Coronary artery (tissue), 2 donors: ENCODE measurements at regions not wholly inside any gene's neighbourhood (a gene's known extent, or its start where the extent isn't known, plus 50 kb on each side); places are given as distances from the start of the nearest gene placed in this dataset.

Source experiments
- DNase-seq: peaks from one replicate; pipeline ENCODE4 v3.0.0-alpha.2; 2017; ENCODE audit warnings: low spot score
- H3K27ac ChIP-seq, 2 donors: fragments of 200-600 bp; sonication (generic); one replicate each; pipeline ENCODE4 v1.5.1; 2016 to 2019
- H3K4me3 ChIP-seq: fragments of 200-600 bp; sonication (generic); 2 replicates; pipeline ENCODE4 v1.5.1; 2016; ENCODE audit warnings: mild to moderate bottlenecking, moderate library complexity
- CTCF ChIP-seq: fragments of 200-600 bp; sonication (generic); IDR thresholded peaks from one replicate; pipeline ENCODE4 v1.5.1; 2019; ENCODE audit warnings: antibody characterized with exemption

- H3K27ac ChIP-seq = no peak overlapping the region
- TF ChIP-seq CTCF = no peak
- DNase-seq = no peak
- no peak overlapping the region for H3K4me3 ChIP-seq
These were observed 147.6 kb downstream of the SP3 start for GRCh38 chr2:173817582-173817981.

GRCh38 chr2:173818285-173818684 is 146.9 kb downstream of the SP3 start:
- DNase-seq = no peak
- Histone ChIP-seq H3K27ac (no peak overlapping the region), H3K4me3 (no peak overlapping the region)
- TF ChIP-seq CTCF = no peak

- DNase-seq = no peak
- no peak for TF ChIP-seq CTCF
- H3K4me3 ChIP-seq = no peak overlapping the region
- H3K27ac ChIP-seq = no peak overlapping the region
These were observed 145.3 kb downstream of the SP3 start for GRCh38 chr2:173819852-173820251.

- no peak for TF ChIP-seq CTCF
- Histone ChIP-seq H3K27ac (no peak overlapping the region), H3K4me3 (no peak overlapping the region)
- no peak for DNase-seq
These were observed 143.7 kb downstream of the SP3 start for GRCh38 chr2:173821451-173821850.

GRCh38 chr2:173822889-173823542 is 142.2 kb downstream of the SP3 start:
- no peak for TF ChIP-seq CTCF
- DNase-seq = no peak
- Histone ChIP-seq H3K4me3 (no peak overlapping the region), H3K27ac (no peak overlapping the region)

GRCh38 chr2:173823543-173823939 is 141.6 kb downstream of the SP3 start:
- TF ChIP-seq CTCF = no peak
- Histone ChIP-seq H3K27ac (no peak overlapping the region), H3K4me3 (no peak overlapping the region)
- no peak for DNase-seq
